Activated naive CD8-positive, alpha-beta T cell treated with anti-CD3 and anti-CD28 coated beads, Interleukin-2, amount 10 ng/mL, durations not matched to agents 7 days and 5 days (primary cell): ENCODE measurements at regions not wholly inside any gene's neighbourhood (a gene's known extent, or its start where the extent isn't known, plus 50 kb on each side); places are given as distances from the start of the nearest gene placed in this dataset.

Source experiments
- ATAC-seq: fragments of 150-1000 bp; cut with Tn5 transposase; one replicate; pipeline ENCODE4 v1.10.0; 2021; ENCODE audit warnings: low read depth, moderate library complexity
- POLR2A ChIA-PET: fragments of 350-600 bp; sonication (Branson Sonifier 250); formaldehyde crosslinking; loops from one replicate; lab custom pipeline; 2021; ENCODE audit warnings: antibody characterized with exemption; lab: Charles Lee
- DNase-seq: peaks from one replicate; pipeline ENCODE4 v3.0.0; 2021
- H3K27ac Mint-ChIP-seq: one replicate; pipeline ENCODE4 v1.8.0; 2022; ENCODE audit warnings: mild to moderate bottlenecking, mixed read lengths
- H3K27me3 Mint-ChIP-seq: one replicate; pipeline ENCODE4 v1.8.0; 2022; ENCODE audit warnings: mild to moderate bottlenecking, moderate library complexity, mixed read lengths
- H3K36me3 Mint-ChIP-seq: one replicate; pipeline ENCODE4 v1.8.0; 2021; ENCODE audit warnings: mild to moderate bottlenecking, mixed read lengths
- H3K4me1 Mint-ChIP-seq: one replicate; pipeline ENCODE4 v1.8.0; 2021; ENCODE audit warnings: mixed read lengths
- H3K4me3 Mint-ChIP-seq: one replicate; pipeline ENCODE4 v1.8.0; 2022; ENCODE audit warnings: mild to moderate bottlenecking, moderate library complexity, mixed read lengths
- H3K9me3 Mint-ChIP-seq: one replicate; pipeline ENCODE4 v1.8.0; 2021; ENCODE audit warnings: mixed read lengths

DNA sequence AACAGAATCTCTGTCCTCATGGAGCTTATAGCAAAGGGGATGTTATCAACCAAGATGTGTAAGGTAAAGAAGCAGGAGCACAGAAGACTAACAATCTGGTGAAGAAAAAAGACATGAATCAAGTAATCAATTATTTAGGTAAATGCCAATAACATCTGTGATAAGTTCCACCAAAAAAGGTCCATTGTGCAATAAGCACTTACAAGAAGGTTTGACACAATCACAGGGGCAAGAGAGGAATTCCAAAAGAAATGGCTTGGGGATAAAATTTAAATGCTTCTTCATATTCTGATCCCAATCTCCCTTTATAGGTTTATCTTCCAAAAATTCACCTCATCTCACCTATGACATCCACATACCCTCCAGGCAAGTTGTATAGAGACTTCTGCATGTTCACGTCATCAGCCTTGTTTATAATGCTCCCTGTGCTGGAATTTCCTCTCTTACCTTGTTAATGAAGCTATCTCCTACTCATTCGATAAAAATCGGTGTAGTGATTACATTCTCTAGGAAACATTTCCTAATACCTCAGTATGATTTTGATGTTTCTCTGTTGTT is 53.6 kb upstream of the DPT start:
- H3K27ac Mint-ChIP-seq: no peak overlapping the region
- POLR2A ChIA-PET: no interaction called here
- no peaks in the 10 kb centered on the region for H3K4me1 Mint-ChIP-seq
- H3K27me3 Mint-ChIP-seq: peaks cover 18% of the 10 kb centered on the region
- no peak for DNase-seq
- H3K4me3 Mint-ChIP-seq: no peak overlapping the region
- no peaks in the 10 kb centered on the region for H3K36me3 Mint-ChIP-seq
- ATAC-seq: no peak
- peaks cover 2% of the 10 kb centered on the region for H3K9me3 Mint-ChIP-seq

GRCh38 chr1:168783458-168784210 is 54.6 kb upstream of the DPT start:
- DNase-seq: no peak
- Mint-ChIP-seq H3K36me3 (no peaks in the 10 kb centered on the region), H3K9me3 (peaks cover 2% of the 10 kb centered on the region), H3K27ac (no peak overlapping the region), H3K4me3 (no peak overlapping the region), H3K27me3 (peaks cover 15% of the 10 kb centered on the region), H3K4me1 (no peaks in the 10 kb centered on the region)
- no peak for ATAC-seq
- POLR2A ChIA-PET: no interaction called here

DNA sequence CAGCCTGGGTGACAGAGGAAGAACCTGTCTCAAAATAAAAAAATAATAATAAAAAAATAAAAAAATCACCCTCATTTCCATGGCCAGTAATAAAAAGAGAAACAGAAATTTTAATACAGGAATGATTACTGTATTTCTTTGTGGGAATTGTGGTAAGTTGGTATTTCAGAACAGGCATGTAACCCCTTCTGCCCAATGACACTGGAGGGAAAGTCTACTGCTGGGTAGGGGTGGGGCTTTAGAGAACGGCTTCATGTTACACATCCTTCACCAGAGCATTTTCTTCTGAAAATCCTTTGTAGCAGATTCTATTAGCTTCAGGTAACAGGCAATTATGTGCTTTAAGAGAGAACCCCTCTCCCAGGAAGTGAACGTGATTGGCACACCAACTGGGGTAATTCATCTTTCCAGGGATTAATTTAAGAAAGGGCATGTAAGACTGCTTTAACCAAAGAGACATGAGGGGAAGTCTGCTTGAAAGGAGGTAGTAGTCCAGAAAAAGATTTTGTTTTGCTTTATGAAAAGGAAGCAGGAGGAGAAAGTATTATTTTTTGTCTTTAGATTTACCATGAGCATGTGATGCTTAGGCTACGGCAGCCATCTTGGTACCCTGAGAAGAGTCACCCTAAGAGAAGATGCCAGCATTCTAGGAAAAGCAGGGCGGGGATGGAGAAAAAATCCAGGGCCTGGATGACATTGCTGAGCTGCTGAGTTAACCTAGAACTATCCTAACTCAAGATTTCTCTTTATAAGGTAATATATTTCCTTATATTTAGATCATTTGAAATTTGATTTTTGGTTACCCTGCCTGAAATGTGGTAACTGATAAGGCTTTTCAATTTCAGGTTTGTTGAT is 57.7 kb upstream of the DPT start:
- H3K27ac Mint-ChIP-seq: no peak overlapping the region
- H3K9me3 Mint-ChIP-seq: peaks cover 1% of the 10 kb centered on the region
- H3K27me3 Mint-ChIP-seq: peaks cover 20% of the 10 kb centered on the region
- H3K4me1 Mint-ChIP-seq: no peaks in the 10 kb centered on the region
- H3K4me3 Mint-ChIP-seq: no peak overlapping the region
- no peaks in the 10 kb centered on the region for H3K36me3 Mint-ChIP-seq
- POLR2A ChIA-PET: no interaction called here
- ATAC-seq (no peak), DNase-seq (no peak)

- ATAC-seq: no peak
- Mint-ChIP-seq H3K4me1 (peaks cover 10% of the 10 kb centered on the region), H3K27ac (no peak overlapping the region), H3K9me3 (no peaks in the 10 kb centered on the region), H3K36me3 (no peaks in the 10 kb centered on the region), H3K27me3 (peaks cover 15% of the 10 kb centered on the region), H3K4me3 (no peak overlapping the region)
- DNase-seq: no peak
- POLR2A ChIA-PET: no interaction called here
These were observed 59.3 kb upstream of the DPT start for GRCh38 chr1:168788258-168788657.

- Mint-ChIP-seq H3K27me3 (peaks cover 13% of the 10 kb centered on the region), H3K4me3 (no peak overlapping the region), H3K27ac (no peak overlapping the region), H3K9me3 (no peaks in the 10 kb centered on the region), H3K36me3 (no peaks in the 10 kb centered on the region), H3K4me1 (peaks cover 10% of the 10 kb centered on the region)
- ATAC-seq: no peak
- no peak for DNase-seq
- POLR2A ChIA-PET: no interaction called here
These were observed 60.5 kb upstream of the DPT start for GRCh38 chr1:168789501-168789900.

- Mint-ChIP-seq H3K9me3 (no peaks in the 10 kb centered on the region), H3K4me3 (no peak overlapping the region), H3K4me1 (peaks cover 10% of the 10 kb centered on the region), H3K27me3 (peaks cover 22% of the 10 kb centered on the region), H3K36me3 (no peaks in the 10 kb centered on the region), H3K27ac (no peak overlapping the region)
- POLR2A ChIA-PET: no interaction called here
- ATAC-seq (no peak), DNase-seq (no peak)
These were observed 63.1 kb upstream of the DPT start for GRCh38 chr1:168792142-168792541.

GRCh38 chr1:168792592-168793125 is 63.7 kb upstream of the DPT start:
- peaks cover 20% of the 10 kb centered on the region for H3K27me3 Mint-ChIP-seq
- ATAC-seq (no peak), DNase-seq (no peak)
- no peak overlapping the region for H3K4me3 Mint-ChIP-seq
- H3K9me3 Mint-ChIP-seq: no peaks in the 10 kb centered on the region
- H3K4me1 Mint-ChIP-seq: peaks cover 10% of the 10 kb centered on the region
- POLR2A ChIA-PET: no interaction called here
- H3K27ac Mint-ChIP-seq: no peak overlapping the region
- H3K36me3 Mint-ChIP-seq: no peaks in the 10 kb centered on the region

DNA sequence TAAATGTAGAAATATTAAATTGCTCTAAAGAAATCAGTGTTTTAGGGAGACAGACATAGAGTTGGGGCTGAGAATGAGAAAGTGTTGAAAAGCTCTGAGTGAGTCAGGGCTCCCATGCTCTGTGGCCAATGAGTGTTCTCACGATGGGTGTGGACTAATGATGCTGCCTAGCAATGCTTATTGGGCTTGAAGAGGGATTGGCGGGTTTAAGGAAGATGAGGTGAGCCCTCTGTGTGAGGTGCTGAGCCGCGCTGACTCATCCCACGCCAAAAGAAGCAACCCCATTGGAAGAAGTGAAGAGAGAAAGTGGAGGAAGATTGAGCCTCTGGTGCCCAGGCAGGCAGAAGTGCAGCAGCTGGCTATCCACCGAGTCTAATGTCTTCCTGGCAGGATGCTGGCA is 65.1 kb upstream of the DPT start:
- POLR2A ChIA-PET: no interaction called here
- Mint-ChIP-seq H3K27ac (no peak overlapping the region), H3K27me3 (peaks cover 20% of the 10 kb centered on the region)

DNA sequence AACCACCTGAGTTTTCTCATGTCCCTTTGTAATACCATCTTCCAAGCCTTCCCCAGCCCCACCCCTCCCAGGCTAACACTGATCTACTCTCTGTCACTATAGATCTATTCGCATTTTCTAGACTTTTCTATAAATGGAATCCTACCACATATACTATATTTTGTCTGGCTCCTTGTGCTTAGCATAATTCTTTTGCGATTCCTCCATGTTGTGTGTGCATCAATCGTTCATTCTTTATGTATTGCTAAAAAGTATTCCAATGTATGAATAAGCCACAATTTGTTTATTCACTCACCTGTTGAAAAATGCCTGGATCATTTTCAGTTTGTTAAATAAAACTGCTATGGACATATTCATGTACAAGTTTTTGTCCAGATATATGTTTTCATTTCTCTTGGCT is 66.7 kb upstream of the DPT start:
- POLR2A ChIA-PET: no interaction called here
- H3K27ac Mint-ChIP-seq: no peak overlapping the region

More for the DNA sequence above, 65.1 kb upstream of the DPT start:
- H3K36me3 Mint-ChIP-seq: no peaks in the 10 kb centered on the region
- DNase-seq (no peak), ATAC-seq (no peak)
- H3K9me3 Mint-ChIP-seq: no peaks in the 10 kb centered on the region
- H3K4me1 Mint-ChIP-seq: peaks cover 10% of the 10 kb centered on the region
- no peak overlapping the region for H3K4me3 Mint-ChIP-seq

GRCh38 chr1:168799927-168800605 is 71.1 kb upstream of the DPT start:
- Mint-ChIP-seq H3K9me3 (peaks cover 2% of the 10 kb centered on the region), H3K27me3 (peaks cover 9% of the 10 kb centered on the region), H3K36me3 (no peaks in the 10 kb centered on the region), H3K4me1 (no peaks in the 10 kb centered on the region), H3K4me3 (no peak overlapping the region), H3K27ac (no peak overlapping the region)
- no peak for ATAC-seq
- POLR2A ChIA-PET: no interaction called here
- DNase-seq: no peak

More for the DNA sequence above, 66.7 kb upstream of the DPT start:
- no peak for ATAC-seq
- Mint-ChIP-seq H3K9me3 (peaks cover 2% of the 10 kb centered on the region), H3K4me3 (no peak overlapping the region), H3K4me1 (peaks cover 10% of the 10 kb centered on the region), H3K36me3 (no peaks in the 10 kb centered on the region), H3K27me3 (peaks cover 17% of the 10 kb centered on the region)
- no peak for DNase-seq

- Mint-ChIP-seq H3K36me3 (no peaks in the 10 kb centered on the region), H3K9me3 (peaks cover 2% of the 10 kb centered on the region), H3K27me3 (peaks cover 5% of the 10 kb centered on the region), H3K4me3 (no peak overlapping the region), H3K27ac (no peak overlapping the region), H3K4me1 (no peaks in the 10 kb centered on the region)
- DNase-seq (no peak), ATAC-seq (no peak)
- POLR2A ChIA-PET: no interaction called here
These were observed 72.2 kb upstream of the DPT start for GRCh38 chr1:168801032-168801745.

- no peak for ATAC-seq
- no peak overlapping the region for H3K4me3 Mint-ChIP-seq
- peaks cover 2% of the 10 kb centered on the region for H3K9me3 Mint-ChIP-seq
- H3K36me3 Mint-ChIP-seq: no peaks in the 10 kb centered on the region
- POLR2A ChIA-PET: no interaction called here
- H3K27me3 Mint-ChIP-seq: no peaks in the 10 kb centered on the region
- H3K27ac Mint-ChIP-seq: no peak overlapping the region
- no peaks in the 10 kb centered on the region for H3K4me1 Mint-ChIP-seq
- DNase-seq: no peak
These were observed 75.0 kb upstream of the DPT start for GRCh38 chr1:168803806-168804510.
